ENCODE measurements at regions not wholly inside any gene's neighbourhood (a gene's known extent, or its start where the extent isn't known, plus 50 kb on each side); places are given as distances from the start of the nearest gene placed in this dataset.

- H3K14ac ChIP-seq (replicated peaks; ENCODE audit: low read depth, low read length): no peak overlapping the region
- no peak overlapping the region for H4K5ac ChIP-seq (ENCODE audit: low read depth, low read length)
- H2BK20ac ChIP-seq (ENCODE audit: low read depth, low read length): no peak overlapping the region
- no peaks in the 10 kb centered on the region for H3K36me3 ChIP-seq (ENCODE audit: control insufficient read depth, insufficient read depth, low read length)
- no peaks in the 10 kb centered on the region for H3K4me1 ChIP-seq (ENCODE audit: control insufficient read depth, insufficient read depth, low read length)
- H2BK120ac ChIP-seq (ENCODE audit: low read depth, low read length): no peak overlapping the region
- no peak for DNase-seq
- intact Hi-C loops (cut with micrococcal nuclease): no loop called here
- no peak overlapping the region for H2BK15ac ChIP-seq (ENCODE audit: low read depth, low read length)
- H3K27me3 ChIP-seq (ENCODE audit: control insufficient read depth, insufficient read depth, low read length): no peaks in the 10 kb centered on the region
- ATAC-seq (ENCODE audit: low read depth): no peak
- no peak overlapping the region for H3K27ac ChIP-seq (ENCODE audit: insufficient read depth, low read length)
- H2AFZ ChIP-seq (replicated peaks; ENCODE audit: low read length, poor library complexity): no peak overlapping the region
- ChIA-PET CTCF (no interaction called here), POLR2A (ENCODE audit: unreplicated experiment) (no interaction called here)
- H2AK5ac ChIP-seq (ENCODE audit: low read depth, low read length): no peak overlapping the region
- TF ChIP-seq MAZ (IDR thresholded peaks at IDR 0.05; ENCODE audit: borderline replicate concordance, low read depth, low read length): no peak
- no peak for TF ChIP-seq RCOR1 (IDR thresholded peaks at IDR 0.05; ENCODE audit: insufficient replicate concordance, low read length)
- TF ChIP-seq POLR2A (IDR thresholded peaks at IDR 0.05; ENCODE audit: low read depth, low read length): no peak
- no CpG with 5 or more reads among the region's 2 CpGs for WGBS, 2 experiments (ENCODE audit: extremely low coverage in 2 of 2, insufficient read length in 1 of 2)
- H3K4ac ChIP-seq (ENCODE audit: low read depth, low read length): no peak overlapping the region
- no peak overlapping the region for H3K56ac ChIP-seq (ENCODE audit: extremely low read depth, insufficient read depth, low read length)
- H3K23ac ChIP-seq (ENCODE audit: low read depth, low read length): no peak overlapping the region
- H4K91ac ChIP-seq (ENCODE audit: insufficient read depth, low read depth, low read length): no peak overlapping the region
- no peak overlapping the region for H2AK9ac ChIP-seq (replicated peaks; ENCODE audit: low read depth, low read length, poor library complexity)
- H4K8ac ChIP-seq (ENCODE audit: low read depth in 2 of 2, low read length in 2 of 2): no peak overlapping the region
- in situ Hi-C loops (cut with MboI; ENCODE audit: low sequenced_read_pairs): no loop called here
- H3K79me1 ChIP-seq (ENCODE audit: low read depth in 1 of 2, low read length in 2 of 2): no peaks in the 10 kb centered on the region
- H3K4me3 ChIP-seq (ENCODE audit: insufficient read depth, low read depth, low read length): no peak overlapping the region
- H3K18ac ChIP-seq (ENCODE audit: low read depth, low read length): no peak overlapping the region
- no TSS peak for BruUV-seq (replicated peaks)
- H3K9ac ChIP-seq (ENCODE audit: low read depth, low read length): no peak overlapping the region
- dilution Hi-C loops (cut with HindIII; ENCODE audit: low sequenced_read_pairs, unreplicated experiment): no loop called here
- H3K4me2 ChIP-seq (ENCODE audit: low read depth, low read length): no peak overlapping the region
- H4K20me1 ChIP-seq (ENCODE audit: insufficient read depth, low read length): no peaks in the 10 kb centered on the region
- H2BK5ac ChIP-seq (ENCODE audit: low read depth, low read length, poor library complexity, severe bottlenecking): no peak overlapping the region
- peaks cover 13% of the 10 kb centered on the region for H3K9me3 ChIP-seq (ENCODE audit: control insufficient read depth, insufficient read depth, low read length)
- H3K9me1 ChIP-seq (ENCODE audit: insufficient read depth, low read length): no peaks in the 10 kb centered on the region
These were observed 105.0 kb upstream of the FSIP2 start for GRCh38 chr2:185633621-185634020.

Data from IMR-90 (cell line).